Tibial artery (tissue), 4 donors: ENCODE measurements at regions not wholly inside any gene's neighbourhood (a gene's known extent, or its start where the extent isn't known, plus 50 kb on each side); places are given as distances from the start of the nearest gene placed in this dataset.

Experiments
- DNase-seq, 2 donors: peaks; one replicate each; pipeline ENCODE4 v3.0.0-alpha.2; 2019
- H3K27ac ChIP-seq, 2 donors: fragments of 200-600 bp; sonication (generic) in 1 of 2; 1 replicate in 1 of 2; 2 replicates in 1 of 2; pipeline ENCODE4 v1.5.1; 2018 to 2019; ENCODE audit warnings: mild to moderate bottlenecking in 1 of 2
- H3K27me3 ChIP-seq, 2 donors: fragments of 200-600 bp; sonication (generic) in 1 of 2; one replicate each; pipeline versions ENCODE4 v1.5.1 to v1.6.0; 2016 to 2019
- H3K36me3 ChIP-seq, 3 donors: fragments of 200-600 bp; sonication (generic) in 2 of 3; one replicate each; pipeline ENCODE4 v1.5.1; 2016 to 2019; ENCODE audit warnings: mild to moderate bottlenecking in 2 of 3
- H3K4me1 ChIP-seq, 4 donors: fragments of 200-600 bp; sonication (generic) in 2 of 4; 1 replicate in 3 of 4; 2 replicates in 1 of 4; pipeline ENCODE4 v1.5.1; 2016 to 2019
- H3K4me3 ChIP-seq, 2 donors: fragments of 200-600 bp; sonication (generic) in 1 of 2; 1 replicate in 1 of 2; 2 replicates in 1 of 2; pipeline ENCODE4 v1.5.1; 2018 to 2019; ENCODE audit warnings: mild to moderate bottlenecking in 2 of 2
- H3K9me3 ChIP-seq, 3 donors: fragments of 200-600 bp; sonication (generic) in 1 of 3; one replicate each; pipeline ENCODE4 v1.5.1; 2016 to 2019
- intact Hi-C: fragments of 100-400 bp; cut with DNase I; formaldehyde crosslinking; loops from one replicate; pipeline ENCODE4 v1.15.0; 2023; ENCODE audit warnings: low total_unique reads
- TF ChIP-seq, protein P1 (sequence below), 2 experiments: fragments of 200-600 bp in 1 of 2; fragments of 450-650 bp in 1 of 2; IDR thresholded peaks; one replicate each; pipeline ENCODE4 v1.5.1; 2017 to 2019; ENCODE audit warnings: antibody characterized with exemption in 2 of 2, mild to moderate bottlenecking in 1 of 2, moderate library complexity in 1 of 2

DNA sequence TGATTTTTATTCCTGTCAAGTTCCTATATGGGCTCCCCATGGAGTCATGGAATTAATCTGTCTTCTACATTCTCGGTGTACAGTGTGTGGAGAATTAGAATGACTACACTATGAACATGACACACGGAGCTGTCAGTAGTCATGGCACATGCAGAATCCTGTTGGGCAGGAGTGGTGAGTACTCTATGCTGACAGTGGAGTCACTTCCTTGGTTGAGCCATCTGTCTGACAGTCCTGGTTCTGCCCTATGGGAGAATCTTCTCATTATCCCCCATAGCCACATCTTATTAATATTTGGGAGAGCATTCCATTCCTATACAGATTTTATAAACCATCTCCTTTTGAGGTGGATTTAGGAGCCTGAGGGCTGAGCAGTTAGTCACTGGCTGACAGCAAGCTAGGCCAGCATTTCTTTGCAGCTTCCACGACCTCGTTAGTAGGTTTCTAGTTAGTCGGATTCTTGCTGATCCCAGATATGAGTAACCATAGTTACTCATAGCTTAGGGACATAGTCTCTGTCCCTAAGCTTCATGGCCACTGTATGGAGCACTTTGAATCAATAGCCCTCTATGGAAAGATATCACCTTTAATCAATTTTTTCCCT lies 90.6 kb downstream of the MDH1 start:
- TF ChIP-seq, protein P1, sequence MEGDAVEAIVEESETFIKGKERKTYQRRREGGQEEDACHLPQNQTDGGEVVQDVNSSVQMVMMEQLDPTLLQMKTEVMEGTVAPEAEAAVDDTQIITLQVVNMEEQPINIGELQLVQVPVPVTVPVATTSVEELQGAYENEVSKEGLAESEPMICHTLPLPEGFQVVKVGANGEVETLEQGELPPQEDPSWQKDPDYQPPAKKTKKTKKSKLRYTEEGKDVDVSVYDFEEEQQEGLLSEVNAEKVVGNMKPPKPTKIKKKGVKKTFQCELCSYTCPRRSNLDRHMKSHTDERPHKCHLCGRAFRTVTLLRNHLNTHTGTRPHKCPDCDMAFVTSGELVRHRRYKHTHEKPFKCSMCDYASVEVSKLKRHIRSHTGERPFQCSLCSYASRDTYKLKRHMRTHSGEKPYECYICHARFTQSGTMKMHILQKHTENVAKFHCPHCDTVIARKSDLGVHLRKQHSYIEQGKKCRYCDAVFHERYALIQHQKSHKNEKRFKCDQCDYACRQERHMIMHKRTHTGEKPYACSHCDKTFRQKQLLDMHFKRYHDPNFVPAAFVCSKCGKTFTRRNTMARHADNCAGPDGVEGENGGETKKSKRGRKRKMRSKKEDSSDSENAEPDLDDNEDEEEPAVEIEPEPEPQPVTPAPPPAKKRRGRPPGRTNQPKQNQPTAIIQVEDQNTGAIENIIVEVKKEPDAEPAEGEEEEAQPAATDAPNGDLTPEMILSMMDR (IDR thresholded peaks at IDR 0.05) = no peak
- H3K4me3 ChIP-seq = no peak overlapping the region
- DNase-seq = no peak
- no peak overlapping the region for H3K27ac ChIP-seq
- H3K27me3 ChIP-seq = no peaks in the 10 kb centered on the region
- intact Hi-C loops = no loop called here
- no peaks in the 10 kb centered on the region for H3K36me3 ChIP-seq
- no peaks in the 10 kb centered on the region for H3K9me3 ChIP-seq
- no peaks in the 10 kb centered on the region for H3K4me1 ChIP-seq

- Histone ChIP-seq H3K4me3 (no peak overlapping the region), H3K27ac (no peak overlapping the region), H3K4me1 (no peaks in the 10 kb centered on the region), H3K27me3 (no peaks in the 10 kb centered on the region), H3K36me3 (no peaks in the 10 kb centered on the region), H3K9me3 (no peaks in the 10 kb centered on the region)
- TF ChIP-seq, protein P1 (IDR thresholded peaks at IDR 0.05) = no peak
- no peak for DNase-seq
- intact Hi-C loops = no loop called here
Observed at GRCh38 chr2:63680455-63680854, 91.7 kb downstream of the MDH1 start.

DNA sequence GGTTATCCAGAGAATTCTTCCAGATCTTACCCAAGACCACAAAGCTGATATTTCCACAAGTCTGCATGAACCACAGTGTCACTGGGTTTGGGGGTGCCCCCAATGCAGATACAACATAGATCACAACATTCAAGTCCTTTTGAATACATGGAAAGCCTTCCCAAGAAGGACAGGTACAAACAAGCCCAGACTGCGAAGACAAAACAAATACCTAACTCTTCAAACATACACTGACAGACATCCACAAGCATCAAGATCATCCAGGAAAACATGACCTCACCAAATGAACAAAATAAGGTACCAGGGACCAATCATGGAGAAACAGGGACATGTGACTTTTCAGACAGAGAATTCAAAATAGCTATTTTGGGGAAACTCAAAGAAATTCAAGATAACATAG lies 93.1 kb downstream of the MDH1 start:
- TF ChIP-seq, protein P1 (IDR thresholded peaks at IDR 0.05) = no peak
- H3K27me3 ChIP-seq = no peaks in the 10 kb centered on the region
- no peak overlapping the region for H3K27ac ChIP-seq
- intact Hi-C loops = no loop called here
- no peaks in the 10 kb centered on the region for H3K9me3 ChIP-seq
- H3K4me3 ChIP-seq = no peak overlapping the region
- H3K4me1 ChIP-seq = no peaks in the 10 kb centered on the region
- no peak for DNase-seq
- no peaks in the 10 kb centered on the region for H3K36me3 ChIP-seq

- H3K4me3 ChIP-seq = no peak overlapping the region
- no peaks in the 10 kb centered on the region for H3K27me3 ChIP-seq
- H3K36me3 ChIP-seq = no peaks in the 10 kb centered on the region
- DNase-seq = no peak
- peaks cover 0 to 3% (median 0%) of the 10 kb centered on the region in 3 donors for H3K9me3 ChIP-seq
- no peak overlapping the region for H3K27ac ChIP-seq
- TF ChIP-seq, protein P1 (IDR thresholded peaks at IDR 0.05) = peak; percentile 55 to 75
- intact Hi-C loops = no loop called here
- no peaks in the 10 kb centered on the region for H3K4me1 ChIP-seq
Observed at GRCh38 chr2:63692002-63692606, 103.3 kb downstream of the MDH1 start.

- H3K27ac ChIP-seq = no peak overlapping the region
- no peaks in the 10 kb centered on the region for H3K36me3 ChIP-seq
- DNase-seq = no peak
- no peaks in the 10 kb centered on the region for H3K27me3 ChIP-seq
- TF ChIP-seq, protein P1 (IDR thresholded peaks at IDR 0.05) = no peak
- H3K9me3 ChIP-seq = no peaks in the 10 kb centered on the region
- intact Hi-C loops = loop anchor here (5.0 kb wide), 1 partner anchor 167 kb away; no protein-coding TSS in a partner anchor
- H3K4me3 ChIP-seq = no peak overlapping the region
- peaks cover 0 to 17% (median 7%) of the 10 kb centered on the region in 4 donors for H3K4me1 ChIP-seq
Observed at GRCh38 chr2:63695583-63695982, 106.8 kb downstream of the MDH1 start.
